Jurkat, Clone E6-1 (cell line): ENCODE measurements at regions not wholly inside any gene's neighbourhood (a gene's known extent, or its start where the extent isn't known, plus 50 kb on each side); places are given as distances from the start of the nearest gene placed in this dataset.
"Not testable (repeated sequence)": the region's sequence is repeated elsewhere in the genome, so short reads cannot be mapped to it uniquely, and the experiment has no call there.

Experiments
- DNase-seq: peaks from one replicate; pipeline ENCODE4 v3.0.0-alpha.2; 2011; ENCODE audit warnings: low read depth, low spot score
- H3K4me3 ChIP-seq: 2 replicates; pipeline ENCODE4 v1.5.1; 2011; ENCODE audit warnings: mild to moderate bottlenecking, low read length, control low read depth, moderate library complexity

DNA sequence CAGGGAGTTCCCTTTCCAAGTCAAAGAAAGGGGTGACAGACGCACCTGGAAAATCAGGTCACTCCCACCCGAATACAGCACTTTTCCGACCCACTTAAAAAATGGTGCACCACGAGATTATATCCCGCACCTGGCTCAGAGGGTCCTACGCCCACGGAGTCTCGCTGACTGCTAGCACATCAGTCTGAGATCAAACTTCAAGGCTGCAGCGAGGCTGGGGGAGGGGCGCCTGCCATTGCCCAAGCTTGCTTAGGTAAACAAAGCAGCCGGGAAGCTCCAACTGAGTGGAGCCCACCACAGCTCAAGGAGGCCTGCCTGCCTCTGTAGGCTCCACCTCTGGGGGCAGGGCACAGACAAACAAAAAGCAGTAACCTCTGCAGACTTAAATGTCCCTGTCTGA lies 277.8 kb upstream of the ARHGAP42 start:
- not testable (repeated sequence) for H3K4me3 ChIP-seq, DNase-seq

DNA sequence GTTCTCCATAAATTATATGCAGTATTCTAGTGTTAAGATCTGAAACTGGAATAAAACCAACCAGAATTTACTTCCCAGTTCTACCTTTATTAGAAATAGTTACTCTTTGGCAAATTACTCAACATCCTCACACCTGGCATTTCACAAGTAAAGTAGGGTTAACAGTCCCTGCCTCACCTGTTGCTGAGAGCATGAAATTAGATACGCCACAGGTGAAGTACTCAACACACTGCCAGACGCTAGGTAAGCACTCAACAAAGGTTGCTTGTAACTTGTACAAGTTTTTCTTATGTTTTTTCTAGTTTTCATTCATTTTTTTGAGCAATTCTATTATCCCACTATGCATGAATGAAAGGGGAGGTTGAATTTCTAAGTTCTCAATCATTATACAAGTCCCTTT lies 267.6 kb upstream of the ARHGAP42 start:
- no peak overlapping the region for H3K4me3 ChIP-seq
- no peak for DNase-seq

DNA sequence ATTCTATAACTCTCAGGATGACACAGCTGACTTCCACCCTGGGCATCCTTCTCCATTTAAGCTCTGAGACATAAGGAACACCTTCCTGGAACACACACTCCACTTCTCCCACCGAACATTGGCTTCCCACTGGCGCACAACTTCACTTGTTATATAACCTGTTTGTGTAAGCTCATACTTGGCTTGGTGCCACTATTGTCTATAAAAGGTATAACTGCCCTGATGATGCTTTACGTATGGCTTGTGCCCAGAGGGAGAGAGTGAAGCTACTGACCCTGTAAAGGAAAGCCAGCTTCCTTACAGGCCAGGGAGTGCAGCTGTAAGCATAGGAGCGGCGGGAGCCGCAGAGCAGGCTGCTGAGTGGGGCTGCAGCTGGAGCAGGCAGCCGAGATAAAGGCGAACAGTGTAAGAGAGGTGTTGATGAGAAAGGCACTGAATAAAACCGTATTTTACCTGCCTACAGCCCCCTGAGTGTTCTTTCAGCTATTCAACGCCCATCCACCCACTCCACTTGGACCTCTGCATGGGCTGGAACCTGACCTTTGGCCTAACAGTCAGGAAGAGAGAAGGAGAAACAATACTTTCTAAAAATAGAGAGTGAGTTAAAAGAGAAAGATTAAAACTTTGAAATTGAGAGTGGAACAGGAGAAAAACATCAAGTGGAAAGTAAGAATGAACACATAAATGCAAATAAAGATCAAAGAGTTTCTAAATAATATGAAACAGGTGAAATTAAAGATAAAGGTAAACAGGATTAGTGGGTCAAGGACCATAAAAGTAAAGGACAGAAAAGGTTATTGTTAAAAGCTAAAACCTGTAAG lies 252.1 kb upstream of the ARHGAP42 start:
- no peak for DNase-seq

DNA sequence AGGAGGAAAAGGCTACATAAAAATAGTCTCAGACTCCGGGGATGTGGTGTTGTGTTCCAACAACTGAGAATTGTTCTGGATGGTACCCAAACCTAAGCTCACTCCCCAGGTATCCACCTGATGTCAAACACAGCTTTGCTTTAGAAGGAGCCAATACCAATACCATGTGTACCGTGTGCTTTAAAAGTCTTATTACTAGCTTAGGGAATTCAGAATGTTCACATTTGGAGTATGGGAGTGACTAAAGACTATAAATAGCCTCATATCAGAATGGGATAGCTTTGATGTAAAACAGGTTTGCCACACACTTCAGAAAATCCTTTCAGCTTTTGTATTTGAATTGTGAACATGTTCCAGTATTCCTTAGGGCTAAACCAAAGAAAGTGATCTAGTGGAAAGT lies 248.7 kb upstream of the ARHGAP42 start:
- no peak overlapping the region for H3K4me3 ChIP-seq
- DNase-seq, result no peak

More for the DNA sequence above, 252.1 kb upstream of the ARHGAP42 start:
- no peak overlapping the region for H3K4me3 ChIP-seq

DNA sequence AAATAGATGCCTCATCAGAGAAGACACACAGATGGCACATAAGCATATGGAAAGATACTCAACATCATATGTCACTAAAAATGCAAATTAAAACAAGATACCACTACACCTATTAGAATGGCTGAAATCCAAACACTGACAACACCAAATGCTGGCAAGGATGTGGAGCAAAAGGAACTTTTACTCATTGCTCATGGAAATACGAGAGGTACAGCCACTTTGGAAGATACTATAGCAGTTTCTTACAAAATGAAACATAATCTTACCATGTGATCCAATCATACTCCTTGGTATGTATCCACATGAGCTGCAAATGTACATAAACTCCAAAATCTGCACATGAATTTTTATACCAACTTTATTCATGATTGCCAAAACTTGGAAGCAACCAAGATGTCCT lies 246.0 kb upstream of the ARHGAP42 start:
- DNase-seq, result no peak
- no peak overlapping the region for H3K4me3 ChIP-seq

DNA sequence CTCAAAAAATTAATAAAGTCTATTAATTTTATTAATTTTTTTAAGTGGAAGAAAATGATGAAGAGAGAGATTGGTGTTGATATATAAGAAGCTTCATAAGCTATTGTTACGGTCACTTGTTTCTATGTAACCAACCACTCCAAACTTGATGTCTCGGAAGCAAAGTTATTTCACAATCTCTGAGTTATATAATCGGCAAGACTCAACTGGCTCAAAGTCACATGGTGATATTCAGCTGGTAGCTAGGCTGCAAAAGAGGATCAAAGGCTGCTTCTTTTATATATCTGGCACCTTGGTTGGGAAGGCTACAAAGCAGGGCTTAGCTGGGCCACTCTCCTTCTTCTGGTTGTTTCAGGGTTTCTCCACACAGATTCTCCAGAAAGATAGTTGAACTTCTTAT lies 245.1 kb upstream of the ARHGAP42 start:
- no peak for DNase-seq
- H3K4me3 ChIP-seq, result no peak overlapping the region

DNA sequence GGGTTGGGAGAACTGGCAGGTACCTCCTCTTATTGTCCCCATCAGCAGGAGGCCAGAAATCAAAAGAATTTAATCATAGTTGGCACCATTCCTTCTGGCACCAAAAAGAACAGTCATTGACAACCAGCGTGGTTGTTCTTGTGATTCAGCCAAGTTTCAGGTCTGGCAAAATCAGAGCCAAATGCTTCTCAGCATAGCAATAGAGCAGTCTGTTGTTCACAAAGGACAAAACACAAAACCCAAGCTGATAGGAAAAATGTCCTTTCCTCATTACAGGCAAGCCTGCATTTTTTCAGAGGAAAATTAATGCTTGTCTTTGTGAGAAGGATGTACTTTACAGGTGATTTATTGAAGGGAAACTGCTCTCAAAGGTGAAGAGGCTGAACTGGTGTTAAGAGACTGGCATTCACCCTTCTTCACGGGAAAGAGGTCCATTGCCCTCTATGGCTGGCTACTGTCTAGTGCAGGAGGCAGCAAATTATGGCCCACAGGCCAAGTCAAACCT lies 241.8 kb upstream of the ARHGAP42 start:
- H3K4me3 ChIP-seq, result no peak overlapping the region
- no peak for DNase-seq

DNA sequence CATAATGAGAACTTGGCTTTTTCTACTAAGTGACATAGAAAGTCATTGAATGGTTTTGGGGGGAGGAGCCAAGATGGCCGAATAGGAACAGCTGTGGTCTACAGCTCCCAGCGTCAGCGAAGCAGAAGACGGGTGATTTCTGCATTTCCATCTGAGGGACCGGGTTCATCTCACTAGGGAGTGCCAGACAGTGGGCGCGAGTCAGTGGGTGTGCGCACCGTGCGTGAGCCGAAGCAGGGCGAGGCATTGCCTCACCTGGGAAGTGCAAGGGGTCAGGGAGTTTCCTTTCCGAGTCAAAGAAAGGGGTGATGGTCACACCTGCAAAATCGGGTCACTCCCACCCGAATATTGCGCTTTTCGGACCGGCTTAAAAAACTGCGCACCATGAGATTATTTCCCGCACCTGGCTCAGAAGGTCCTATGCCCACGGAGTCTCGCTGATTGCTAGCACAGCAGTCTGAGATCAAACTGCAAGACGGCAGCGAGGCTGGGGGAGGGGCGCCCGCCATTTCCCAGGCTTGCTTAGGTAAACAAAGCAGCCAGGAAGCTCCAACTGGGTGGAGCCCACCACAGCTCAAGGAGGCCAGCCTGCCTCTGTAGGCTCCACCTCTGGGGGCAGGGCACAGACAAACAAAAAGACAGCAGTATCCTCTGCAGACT lies 235.2 kb upstream of the ARHGAP42 start:
- not testable (repeated sequence) for H3K4me3 ChIP-seq, DNase-seq

DNA sequence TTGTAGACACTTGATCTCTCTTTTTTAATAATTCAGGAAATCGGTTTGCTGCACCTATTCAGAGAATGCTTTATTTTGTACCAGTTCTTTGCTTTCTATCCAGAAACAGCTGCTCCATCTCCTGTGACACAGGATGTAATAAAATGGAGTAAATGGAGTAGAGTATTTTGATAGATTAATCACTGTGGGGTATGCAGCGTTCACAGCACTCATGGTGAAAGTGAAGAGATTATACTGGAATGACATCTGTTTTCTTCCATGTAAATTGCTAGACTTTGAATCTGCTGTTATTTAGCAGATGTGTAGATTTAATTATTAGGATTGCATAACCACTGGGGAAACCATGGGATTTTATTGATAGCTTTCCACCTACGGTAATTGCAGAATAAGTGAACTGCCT lies 227.3 kb upstream of the ARHGAP42 start:
- no peak overlapping the region for H3K4me3 ChIP-seq
- DNase-seq, result no peak

DNA sequence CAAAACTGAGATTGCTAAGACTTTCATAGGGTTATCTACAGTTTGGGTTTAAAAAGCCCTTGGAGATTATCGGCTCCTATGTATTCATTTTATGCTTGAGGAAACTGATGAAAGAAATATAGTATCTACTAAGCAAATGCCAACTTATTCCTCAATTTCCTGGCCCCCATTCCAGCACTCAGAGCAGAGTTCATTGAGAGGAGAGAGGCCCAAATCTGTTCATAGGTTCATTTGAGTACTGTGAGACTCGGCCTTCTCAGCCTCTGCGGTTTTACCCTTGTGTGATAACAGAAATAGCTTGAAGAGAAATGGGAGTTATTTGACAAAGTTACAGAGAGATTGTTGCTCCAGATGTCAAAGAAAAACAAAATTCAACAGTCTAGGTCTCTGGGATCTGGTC lies 226.7 kb upstream of the ARHGAP42 start:
- DNase-seq, result no peak
- H3K4me3 ChIP-seq, result no peak overlapping the region

DNA sequence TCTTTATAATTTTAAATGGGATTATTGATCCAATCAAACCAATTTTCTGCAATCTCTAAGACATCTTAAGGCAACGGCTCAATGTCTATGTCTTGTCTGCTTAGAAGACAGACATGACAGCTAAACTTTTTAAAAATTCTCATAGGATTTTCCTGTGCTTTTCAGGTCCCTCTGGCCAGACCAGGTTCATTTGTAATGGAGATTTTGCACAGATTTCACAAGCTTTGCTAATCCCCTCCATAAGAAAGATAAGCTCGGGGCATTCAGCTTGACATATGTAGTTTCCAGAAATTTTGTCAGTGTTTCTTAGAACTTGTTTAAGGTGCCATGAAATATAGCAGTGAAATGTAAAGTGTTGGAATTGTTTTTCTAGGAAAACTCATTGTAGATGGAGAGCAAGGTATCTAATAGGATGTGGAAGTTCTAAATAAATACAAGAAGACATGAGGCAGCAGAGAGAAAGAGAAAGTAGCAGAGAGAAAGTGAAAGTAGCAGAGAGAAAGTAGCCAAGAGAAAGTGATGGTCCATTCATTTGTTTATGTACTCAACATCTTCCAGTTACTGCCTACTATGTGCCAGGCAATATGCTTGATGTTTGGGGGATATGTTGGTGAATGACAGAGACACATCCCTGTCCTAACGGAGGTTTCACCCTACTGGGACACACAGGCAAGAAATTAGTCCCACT lies 219.1 kb upstream of the ARHGAP42 start:
- H3K4me3 ChIP-seq, result no peak overlapping the region
- DNase-seq, result no peak

DNA sequence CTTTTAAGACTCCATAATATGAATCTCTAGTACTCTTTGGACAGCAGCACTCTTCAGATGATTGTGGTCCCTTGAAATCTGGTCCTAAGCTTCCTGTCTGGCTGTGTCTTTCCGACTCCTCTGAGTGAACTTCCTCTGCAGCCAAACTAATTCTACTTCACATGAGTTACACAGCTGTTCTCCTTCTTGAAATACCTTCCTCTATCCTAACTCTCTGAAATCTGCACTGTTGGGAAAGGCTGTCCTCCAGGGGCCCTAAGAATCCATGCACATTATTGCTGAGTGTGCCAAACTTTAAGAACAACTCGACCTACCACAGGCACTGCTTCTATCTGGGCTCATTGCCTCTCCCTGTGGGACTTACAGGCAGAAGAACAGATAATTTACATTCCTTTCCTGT lies 217.3 kb upstream of the ARHGAP42 start:
- DNase-seq, result no peak
- no peak overlapping the region for H3K4me3 ChIP-seq

DNA sequence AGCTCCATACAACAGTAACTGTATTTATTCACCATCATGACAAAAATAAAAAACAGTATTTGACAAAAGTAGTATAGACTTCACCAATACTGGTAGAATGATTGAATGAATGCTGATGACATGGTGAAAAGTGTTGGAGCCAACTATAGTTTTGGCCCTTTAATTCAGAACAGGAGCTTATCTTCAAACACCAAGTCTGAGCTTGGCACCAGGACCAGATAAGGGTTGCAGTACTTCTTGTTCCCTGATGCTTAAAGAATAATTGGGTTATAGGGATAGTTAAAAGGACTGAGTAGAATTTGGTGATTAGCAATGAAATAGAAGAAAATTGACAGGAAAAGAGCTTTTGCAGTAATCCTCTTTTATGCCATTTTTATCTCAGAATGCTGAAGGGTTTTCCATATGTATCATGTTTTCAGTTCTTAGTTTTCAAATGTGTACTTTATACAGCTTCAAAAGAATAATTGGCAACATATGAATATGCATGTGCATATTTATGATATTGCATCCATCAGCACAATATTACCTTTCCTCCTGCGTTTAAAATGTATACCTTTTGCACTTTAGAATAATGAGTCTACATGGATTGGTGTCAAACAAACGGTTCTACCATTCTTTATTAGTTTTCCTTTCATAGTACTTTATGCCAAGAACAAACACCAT lies 214.2 kb upstream of the ARHGAP42 start:
- H3K4me3 ChIP-seq, result no peak overlapping the region
- no peak for DNase-seq

DNA sequence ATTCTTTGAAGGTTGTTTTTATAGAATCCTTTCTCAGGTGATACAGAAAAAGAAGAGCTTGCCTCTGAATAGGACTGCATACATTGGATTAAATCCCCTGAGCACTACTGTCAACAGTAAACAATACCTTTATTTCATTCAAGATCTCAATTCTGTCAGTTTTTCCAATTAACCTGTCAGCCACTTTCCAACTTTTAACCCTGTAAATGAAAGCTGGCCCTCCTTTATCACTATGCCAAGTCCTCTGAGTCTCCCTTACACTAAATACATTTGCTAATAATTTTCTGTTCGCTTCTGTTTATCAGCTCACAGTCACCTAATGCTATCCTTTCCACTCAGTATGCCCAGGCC lies 213.7 kb upstream of the ARHGAP42 start:
- no peak for DNase-seq
- no peak overlapping the region for H3K4me3 ChIP-seq

DNA sequence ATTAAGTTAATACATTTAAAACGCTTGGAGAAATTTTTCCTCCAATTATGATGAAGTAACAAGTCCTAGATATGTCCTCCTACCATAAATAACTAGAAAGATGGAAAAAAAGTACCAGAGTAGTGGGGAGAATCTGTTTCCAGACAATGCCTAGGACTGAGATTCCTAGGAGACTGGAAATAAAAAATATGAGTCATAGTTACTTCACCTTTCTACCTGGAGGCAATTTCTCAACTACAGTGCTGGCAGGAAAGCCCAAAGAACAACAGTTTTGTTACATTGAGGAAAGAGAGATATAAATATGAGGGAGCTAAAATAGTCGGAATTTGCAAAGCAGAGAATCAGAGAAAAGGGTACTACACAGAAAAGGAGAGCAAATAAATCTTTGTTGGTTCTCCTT lies 202.1 kb upstream of the ARHGAP42 start:
- no peak for DNase-seq
- H3K4me3 ChIP-seq, result no peak overlapping the region

DNA sequence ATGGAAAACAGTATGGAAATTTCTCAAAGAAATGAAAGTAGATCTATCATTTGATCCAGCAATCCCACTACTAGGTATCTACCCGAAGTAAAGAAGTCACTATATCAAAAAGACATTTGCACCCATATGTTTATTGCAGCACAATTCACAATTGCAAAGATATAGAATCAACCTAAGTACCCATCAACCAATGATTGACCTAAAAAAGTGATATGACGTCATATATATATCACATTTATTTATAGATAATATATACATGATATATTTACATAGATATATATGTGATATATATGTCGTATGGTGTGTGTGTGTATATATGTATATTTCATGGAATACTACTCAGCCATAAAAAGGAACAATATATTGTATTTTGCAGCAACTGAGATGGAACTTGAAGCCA lies 188.3 kb upstream of the ARHGAP42 start:
- no peak for DNase-seq
- no peak overlapping the region for H3K4me3 ChIP-seq

DNA sequence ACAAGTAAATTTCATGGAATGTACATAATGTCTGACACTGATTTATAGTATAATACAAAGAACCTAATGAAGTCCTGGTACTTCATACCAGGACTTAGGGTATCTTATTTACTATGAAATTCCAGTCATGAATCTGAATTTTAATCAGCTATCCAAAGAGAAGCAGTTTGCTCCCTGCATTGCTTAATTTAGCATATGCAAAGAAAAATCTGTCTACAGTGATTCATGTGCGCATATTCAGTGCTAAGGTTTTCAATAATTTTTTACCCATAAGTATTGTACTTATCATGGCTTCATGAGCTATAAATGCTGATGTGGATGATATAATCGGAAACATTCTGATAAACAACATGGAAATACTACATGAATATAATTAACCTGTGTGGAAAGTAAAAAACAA lies 185.6 kb upstream of the ARHGAP42 start:
- no peak overlapping the region for H3K4me3 ChIP-seq
- no peak for DNase-seq

DNA sequence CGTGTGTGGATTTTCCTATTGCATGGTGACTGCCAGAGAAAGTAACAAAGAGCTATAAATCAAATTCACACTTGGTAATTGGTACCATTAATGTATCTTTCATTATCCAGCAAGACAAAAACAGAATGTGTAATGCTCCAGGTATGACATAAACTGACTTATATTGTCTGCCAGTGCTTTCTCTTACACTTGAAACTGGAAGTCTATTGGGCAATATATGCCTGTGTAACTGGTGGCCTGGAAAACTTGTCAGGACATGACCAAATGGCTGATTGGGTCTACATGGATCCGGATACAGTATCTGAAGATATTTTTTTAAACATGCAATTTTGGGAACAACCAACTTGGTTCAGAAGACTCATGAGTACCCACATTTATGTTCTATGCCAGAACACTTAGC lies 174.6 kb upstream of the ARHGAP42 start:
- no peak overlapping the region for H3K4me3 ChIP-seq
- DNase-seq, result no peak

DNA sequence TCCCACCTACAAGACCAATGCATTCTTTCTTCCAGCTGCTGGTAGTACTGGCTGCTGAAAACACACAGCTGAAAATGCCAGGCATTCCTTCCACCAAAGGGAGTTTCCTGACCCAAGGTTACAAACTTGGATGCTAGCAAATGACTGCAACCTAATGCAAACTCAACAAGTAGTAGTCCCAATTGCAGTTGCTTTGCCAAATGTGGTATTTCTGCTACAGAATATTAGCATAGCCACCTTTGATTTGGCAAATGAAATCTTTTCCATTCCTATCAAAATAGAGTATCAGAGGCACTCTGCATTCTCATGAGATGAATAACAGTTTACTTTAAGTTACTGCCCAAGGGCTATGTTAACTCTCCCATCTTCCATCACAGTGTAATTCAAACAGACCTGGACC lies 172.0 kb upstream of the ARHGAP42 start:
- no peak for DNase-seq
- no peak overlapping the region for H3K4me3 ChIP-seq

DNA sequence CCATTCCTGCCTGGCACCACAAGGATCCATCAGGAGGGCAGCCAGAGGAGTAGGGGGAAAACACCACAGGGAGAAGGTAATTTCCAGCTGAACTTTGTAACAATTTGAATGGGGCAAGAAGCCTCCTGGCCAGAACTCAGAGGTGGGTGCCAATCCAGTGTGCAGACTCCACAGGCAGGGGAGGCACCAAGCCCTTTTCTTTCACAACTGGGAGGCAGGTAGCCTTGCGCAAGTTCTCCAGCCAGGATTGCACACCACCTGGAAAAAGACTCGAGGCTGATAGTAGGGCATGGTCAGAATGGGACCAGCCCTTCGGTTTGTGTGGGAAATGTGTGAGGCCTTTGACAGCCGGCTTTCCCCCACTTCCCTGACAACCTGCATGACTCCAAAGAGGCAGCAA lies 161.9 kb upstream of the ARHGAP42 start:
- DNase-seq, result no peak
- no peak overlapping the region for H3K4me3 ChIP-seq
